NCI-H748 (cell line): ENCODE measurements at regions not wholly inside any gene's neighbourhood (a gene's known extent, or its start where the extent isn't known, plus 50 kb on each side); places are given as distances from the start of the nearest gene placed in this dataset.
"Not testable (repeated sequence)": the region's sequence is repeated elsewhere in the genome, so short reads cannot be mapped to it uniquely, and the experiment has no call there.

Experiments
- DNase-seq: peaks from one replicate; lab custom pipeline; 2025; ENCODE audit not compliant: unreplicated experiment; lab: John Stamatoyannopoulos, UW

DNA sequence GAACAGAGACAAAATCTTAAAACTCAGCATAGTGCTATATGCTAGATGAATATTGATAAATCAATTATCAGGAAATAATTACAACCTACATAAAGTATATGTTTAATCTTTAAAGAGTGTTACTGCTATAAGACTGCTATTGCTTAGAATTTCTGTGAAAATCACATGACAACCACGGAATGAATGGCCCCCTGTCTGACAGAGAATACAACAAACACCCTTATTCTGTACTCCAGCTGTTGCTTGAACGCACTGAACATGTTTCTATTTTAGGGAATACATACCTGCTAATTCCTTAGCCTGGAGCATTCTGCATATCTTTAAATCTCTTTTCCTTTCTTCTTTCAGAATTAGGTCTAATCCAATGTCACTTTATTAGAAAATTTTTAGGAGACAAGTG lies 452.4 kb upstream of the PHF14 start:
- no peak for DNase-seq

DNA sequence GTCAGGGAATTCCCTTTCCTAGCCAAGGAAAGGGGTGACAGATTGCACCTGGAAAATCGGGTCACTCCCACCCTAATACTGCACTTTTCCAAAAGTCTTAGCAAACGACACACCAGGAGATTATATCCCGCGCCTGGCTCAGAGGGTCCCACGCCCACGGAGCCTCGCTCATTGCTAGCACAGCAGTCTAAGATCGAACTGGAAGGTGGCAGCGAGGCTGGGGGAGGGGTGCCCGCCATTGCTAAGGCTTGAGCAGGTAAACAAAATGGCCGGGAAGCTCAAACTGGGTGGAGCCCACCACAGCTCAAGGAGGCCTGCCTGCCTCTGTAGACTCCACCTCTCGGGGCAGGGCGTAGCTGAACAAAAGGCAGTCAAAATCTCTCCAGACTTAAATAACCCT lies 440.2 kb upstream of the PHF14 start:
- DNase-seq, result not testable (repeated sequence)

DNA sequence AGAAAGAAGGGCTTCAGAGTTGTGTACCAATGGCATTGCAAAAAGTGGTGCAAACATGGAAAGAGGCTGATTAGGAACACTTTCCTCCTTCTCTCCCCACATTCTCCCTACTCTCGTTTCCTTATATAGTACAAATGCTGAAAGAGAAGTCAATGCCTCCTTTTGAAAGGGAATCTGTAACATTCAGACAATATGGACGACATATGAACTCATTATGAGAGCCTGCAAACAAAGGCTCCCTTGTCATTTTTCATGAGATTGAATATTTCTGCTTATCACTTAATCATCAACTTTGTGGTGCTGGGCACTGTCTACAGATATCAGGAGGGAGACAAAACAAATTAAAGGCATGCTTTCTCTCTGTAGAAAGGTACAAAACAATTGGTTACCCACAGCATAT lies 437.1 kb upstream of the PHF14 start:
- DNase-seq, result no peak

DNA sequence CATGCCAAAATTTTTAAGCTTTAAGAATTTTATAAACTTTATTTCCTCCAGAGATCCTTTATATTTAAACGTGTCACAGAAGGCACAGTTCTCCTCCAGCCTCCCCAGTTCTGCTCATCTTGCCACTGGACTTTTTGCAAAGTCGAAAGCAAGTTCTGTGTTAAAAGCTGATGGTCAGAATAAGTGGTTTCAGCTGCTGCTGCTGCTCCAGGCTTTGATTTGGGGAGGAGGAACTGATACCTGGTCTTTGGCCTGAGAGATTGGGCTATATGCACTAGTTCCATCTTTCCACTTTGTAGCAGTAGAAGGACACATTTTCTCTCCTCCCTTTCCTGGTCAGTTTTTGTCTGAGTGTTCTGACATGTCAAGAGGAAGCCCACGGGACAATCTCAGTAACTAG lies 435.9 kb upstream of the PHF14 start:
- no peak for DNase-seq

DNA sequence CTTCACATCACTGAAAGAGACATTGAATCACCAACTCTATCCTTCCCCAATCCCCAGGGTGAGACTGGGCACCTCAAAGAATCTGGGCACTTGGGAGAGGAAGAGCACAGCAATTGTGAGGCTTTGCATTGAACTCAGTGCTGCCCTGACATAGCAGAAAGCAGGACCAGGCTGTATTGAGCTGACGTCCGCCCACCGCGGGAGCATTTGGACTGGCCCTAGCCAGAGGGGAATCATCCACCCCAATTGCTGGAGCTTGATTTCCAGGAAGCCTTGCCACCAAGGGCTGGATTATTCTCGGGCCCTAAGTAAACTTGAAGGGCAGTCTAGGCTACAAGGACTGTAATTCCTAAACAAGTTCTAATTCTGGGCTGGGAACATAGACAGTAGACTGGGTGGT lies 416.3 kb upstream of the PHF14 start:
- DNase-seq, result no peak

DNA sequence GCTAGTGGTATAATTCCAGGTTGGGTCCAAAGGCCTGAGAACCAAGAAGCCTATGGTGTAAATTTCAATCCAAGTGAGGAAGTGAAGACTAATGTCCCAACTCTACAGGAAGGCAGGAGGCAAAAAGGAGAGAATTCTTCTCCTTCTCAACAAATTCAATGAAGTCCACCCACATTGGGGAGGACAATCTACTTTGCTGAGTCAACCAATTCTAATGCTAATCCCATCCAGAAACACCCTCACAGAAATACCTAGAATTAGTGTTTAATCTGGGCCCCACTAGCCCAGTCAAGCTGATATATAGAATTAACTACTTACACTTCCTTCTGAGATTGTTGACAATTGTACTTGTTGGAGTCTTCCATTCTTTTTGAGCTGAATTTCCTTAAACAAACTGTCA lies 413.2 kb upstream of the PHF14 start:
- no peak for DNase-seq

DNA sequence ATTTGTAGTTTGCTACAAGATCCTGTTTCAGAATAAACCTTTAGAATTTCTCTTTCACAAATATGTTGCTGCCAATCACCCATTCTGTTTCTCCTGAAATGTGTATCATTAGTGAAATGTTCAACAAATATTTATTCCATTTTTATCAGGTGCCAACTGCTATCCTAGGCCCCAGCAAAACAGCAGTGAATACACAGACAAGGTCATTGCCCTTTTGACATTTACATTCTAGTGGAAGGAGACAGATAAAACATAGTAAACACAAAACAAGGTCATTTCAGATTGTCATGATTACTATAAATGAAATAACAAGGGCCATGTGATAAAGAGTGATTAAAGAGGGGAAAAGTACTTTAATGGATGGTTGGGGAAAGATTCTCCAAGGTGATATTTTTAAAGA lies 404.8 kb upstream of the PHF14 start:
- no peak for DNase-seq

DNA sequence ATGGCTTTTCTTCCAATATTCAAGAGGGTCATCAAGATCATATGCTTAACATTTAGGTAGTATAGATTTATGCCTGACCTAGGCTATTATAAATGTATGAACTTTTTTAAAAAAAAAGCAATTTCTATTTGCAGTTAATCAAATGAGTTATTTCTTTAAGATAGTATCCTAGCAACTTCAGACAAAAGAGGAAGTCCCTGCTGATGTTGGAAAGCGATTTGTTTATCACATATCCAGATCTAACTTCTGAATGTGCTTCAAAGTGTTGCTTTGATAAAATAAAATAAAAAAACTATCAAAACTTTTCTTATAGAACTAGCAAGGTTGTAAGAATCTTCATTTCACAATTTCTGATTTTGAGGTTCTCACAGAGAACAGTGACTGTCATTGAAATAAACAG lies 401.9 kb upstream of the PHF14 start:
- no peak for DNase-seq

DNA sequence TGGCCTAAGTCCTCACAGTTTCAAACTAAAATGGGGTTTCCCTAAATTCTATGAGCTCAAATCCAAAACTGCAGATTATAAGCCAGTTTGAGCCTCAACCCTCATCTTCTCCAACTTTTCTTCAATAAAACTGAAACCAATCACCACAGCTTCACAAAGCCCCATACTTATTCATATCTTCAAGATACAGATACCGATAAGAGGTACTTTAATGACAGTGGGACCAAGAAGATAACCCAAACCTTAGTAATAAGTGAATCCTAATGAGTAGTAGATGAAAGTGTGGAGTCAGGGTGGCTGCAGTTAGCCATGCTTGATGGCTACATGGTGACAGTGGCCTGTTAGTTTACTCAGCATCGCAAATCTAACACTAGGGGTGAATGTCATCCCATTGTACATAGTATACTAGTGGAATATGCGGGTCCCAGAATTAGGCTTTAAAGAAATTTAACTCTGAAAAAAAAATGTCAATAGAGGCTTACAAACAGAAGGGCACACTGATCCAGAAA lies 395.8 kb upstream of the PHF14 start:
- no peak for DNase-seq

DNA sequence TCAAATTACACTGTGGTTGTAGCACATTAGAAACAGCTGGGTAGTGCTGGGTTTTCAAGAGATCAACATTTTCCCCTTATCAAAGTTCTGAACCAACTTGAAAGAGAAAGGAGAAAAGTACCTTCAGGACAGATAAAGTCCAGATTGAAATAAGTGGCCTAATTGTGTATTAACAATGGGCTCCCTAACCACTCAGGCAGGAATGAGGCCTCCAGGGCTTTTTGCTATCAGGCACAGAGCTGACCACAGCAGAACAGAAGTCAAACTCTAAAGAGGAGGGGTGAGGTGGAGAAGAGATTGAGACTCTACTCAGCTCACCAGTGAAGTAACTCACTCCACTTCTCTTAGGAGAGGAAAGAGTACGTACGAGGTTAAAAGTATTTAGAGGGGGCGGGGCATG lies 394.1 kb upstream of the PHF14 start:
- no peak for DNase-seq

DNA sequence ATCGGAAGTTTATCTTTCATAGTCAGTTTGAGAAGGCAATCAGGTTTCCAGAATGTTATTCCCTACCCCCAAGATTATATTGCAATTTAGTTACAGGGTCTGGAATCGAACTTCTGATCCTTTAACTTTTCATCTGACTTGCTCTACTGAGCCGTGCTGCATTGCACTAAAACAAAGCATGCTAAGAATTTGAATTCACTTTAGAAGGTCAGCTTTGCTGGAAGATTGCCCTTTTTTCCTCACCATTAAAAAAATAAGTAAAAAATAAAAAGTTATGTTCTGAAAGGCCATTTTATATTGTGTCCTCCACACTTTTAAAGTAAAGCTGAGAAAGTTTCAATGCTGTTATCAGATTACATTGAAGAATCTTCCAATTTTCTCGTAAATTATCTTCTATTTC lies 388.8 kb upstream of the PHF14 start:
- no peak for DNase-seq

DNA sequence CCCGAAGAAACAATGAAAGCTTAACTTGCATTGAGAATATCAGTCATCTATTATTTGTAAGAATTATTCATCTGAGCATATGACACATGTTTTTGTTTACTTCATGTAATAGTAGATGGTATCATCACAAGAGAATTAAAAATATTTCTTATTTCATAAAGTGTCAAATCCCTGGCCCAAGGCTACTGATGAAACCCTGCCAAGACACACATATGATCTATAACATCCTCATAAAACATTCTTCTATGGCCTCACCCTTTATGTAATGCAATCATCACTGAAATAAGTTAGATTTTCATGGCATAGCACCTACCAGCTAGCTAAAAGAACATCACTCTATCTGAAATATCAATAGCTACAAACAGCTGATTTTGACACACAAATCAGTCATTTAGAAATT lies 385.6 kb upstream of the PHF14 start:
- DNase-seq, result no peak

DNA sequence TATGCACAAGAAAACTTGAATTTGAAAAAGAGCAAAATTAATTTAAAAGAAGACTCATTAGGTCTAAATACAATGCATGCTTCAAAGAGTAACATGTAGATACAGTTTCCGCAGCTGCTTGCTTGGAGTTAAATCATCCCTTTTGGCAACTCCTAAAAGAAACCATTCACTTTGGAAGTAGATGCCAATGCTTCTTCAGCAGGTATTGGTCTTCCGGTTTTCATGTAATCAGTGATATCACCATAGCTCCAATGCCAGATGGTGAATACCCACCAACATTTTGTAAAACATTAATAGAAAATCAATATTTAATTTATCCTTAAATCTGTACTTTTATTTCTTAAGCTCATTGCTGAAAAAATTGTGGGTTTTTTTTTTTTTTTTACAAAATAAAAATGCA lies 381.1 kb upstream of the PHF14 start:
- no peak for DNase-seq

DNA sequence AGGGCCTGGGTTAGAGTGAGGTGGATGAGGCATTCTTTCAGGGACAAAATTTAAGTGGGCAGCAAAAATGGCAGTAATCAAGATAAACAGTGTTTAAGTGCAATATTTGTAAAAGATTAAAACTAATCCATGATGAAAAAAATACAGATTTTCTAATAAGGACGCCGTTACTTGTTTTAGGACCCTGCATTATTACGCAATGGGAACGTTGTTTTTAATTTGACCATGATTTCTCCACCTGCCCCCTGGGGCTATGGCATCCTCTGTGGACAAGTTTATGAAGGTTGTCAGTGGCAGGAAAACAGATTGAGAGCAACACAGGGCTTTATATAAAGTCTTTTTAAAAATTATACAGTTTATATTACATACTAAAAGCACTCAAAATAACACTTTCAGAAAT lies 380.6 kb upstream of the PHF14 start:
- no peak for DNase-seq

DNA sequence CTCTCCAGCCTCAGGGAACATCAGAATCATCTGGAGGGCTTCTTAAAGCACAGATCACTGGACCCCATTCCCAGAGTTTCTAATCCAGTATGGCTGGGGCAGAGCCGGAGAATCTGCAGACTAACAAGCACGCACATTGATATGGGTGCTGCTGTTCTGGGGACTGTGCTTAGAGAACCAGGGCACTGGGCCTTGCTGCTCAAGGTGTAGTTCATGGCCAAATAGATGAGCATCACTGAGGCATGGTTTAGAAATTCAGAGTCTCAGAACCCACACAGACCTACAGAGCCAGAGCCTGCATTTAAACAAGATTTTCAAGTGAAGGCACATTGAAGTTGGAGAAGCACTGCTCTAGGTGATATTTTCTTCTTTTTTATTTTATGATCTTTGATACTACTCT lies 376.8 kb upstream of the PHF14 start:
- no peak for DNase-seq

DNA sequence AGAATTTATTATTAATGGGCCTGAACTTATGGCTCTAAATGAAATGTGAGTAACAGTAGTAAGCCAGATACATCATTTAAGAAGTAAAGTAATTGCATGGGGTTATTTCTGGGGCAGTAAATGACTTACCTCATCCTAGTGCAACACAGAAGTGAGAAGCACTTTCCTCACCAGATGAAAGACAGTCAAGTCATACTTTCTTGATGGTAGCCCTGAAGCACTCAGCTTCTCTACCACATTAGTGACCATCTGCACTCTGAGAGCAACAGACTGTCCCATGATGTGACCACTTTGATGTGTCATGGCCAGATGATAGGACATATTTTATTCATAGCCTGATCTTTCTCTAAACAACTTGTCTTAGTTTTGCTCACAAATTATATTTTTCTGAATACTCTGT lies 369.5 kb upstream of the PHF14 start:
- DNase-seq, result no peak

DNA sequence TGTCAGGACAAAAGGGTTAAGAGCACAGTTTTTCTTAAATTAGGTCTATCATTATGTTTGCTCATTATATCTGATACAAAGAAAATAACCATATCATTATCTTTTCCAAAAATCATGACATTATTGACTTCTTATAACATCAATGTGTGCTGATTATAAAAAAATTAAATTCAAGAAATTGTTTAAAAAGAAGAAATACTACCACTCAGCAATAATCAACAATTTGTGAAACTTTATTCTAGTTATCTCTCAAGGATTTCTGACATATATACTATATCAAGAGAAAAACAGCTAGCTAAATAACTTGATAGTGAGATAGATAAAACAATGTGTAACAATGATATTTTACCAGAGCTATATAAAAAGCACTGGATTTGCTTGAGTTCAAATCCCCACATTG lies 360.7 kb upstream of the PHF14 start:
- no peak for DNase-seq

DNA sequence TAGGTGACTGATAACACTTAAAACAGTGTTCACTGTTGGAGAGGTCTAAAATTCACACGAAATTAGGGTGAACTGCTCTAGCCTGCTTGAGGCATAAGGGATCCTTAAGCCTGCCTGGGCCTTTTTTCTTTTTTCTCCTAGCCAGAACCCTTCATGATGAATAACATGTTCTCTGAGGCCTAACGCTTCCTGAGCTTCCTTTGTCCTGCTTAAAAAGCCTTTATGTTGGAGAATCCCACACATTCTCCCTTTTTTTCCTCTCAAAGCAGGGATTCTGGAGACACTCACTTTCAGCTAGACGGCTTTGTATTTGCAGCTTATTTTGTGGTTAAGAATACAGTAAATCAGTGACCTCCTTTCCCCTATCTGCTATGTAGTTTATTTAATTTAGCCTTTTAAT lies 354.7 kb upstream of the PHF14 start:
- DNase-seq, result no peak

DNA sequence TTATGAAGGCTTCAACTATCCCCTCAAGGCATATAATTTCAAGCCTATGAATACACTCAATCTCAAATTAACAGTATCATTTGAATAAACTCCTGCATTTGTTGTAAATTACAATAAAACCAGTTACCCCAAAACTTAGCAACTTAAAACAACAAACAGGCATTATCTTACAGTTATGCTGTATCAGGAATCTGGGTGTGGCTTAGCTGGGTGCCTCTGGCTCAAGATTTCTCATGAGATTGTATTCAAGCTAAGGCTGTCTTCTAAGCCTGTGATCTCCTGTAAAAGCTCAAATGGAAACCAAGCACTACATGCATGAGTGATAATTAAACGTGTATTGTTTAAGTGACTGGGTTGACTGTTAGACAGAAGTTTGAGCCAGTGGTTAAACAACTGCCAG lies 341.0 kb upstream of the PHF14 start:
- no peak for DNase-seq

DNA sequence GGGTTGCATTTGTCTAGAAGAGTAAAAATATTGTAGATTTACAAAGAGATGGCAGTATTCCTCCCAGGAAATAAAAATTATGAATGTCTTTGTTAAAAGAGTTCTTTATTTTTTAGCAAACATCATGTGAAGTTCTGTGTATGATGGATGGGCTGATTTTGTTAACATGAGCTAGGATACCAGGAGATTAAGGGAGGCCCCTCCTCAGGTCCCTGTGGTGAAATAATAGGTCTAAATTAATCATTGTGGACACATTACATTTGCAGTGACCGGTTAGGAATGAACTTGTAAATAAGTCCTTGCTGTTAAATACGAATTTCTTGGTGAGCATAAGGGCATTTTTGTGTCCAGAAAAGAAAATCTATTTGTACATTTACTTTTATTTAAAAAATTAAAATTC lies 339.4 kb upstream of the PHF14 start:
- no peak for DNase-seq

DNA sequence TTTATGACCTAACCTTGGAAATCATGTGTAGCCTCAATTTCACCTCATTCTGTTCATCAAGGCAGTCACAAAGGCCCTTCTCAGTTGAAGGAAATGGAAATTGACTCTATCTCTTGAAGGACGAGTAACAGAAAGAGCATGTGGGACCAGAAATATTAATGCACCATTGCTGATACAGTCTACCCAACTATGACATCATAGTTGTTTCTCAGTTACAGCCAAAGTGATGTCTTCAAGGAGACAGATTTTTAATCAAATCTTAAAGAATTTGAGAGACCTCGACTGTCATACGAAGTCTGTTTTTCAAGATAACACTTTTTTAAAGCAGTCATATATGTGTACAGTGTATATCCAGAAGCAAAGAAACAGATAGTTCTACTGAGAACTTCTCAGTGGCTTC lies 335.7 kb upstream of the PHF14 start:
- no peak for DNase-seq

DNA sequence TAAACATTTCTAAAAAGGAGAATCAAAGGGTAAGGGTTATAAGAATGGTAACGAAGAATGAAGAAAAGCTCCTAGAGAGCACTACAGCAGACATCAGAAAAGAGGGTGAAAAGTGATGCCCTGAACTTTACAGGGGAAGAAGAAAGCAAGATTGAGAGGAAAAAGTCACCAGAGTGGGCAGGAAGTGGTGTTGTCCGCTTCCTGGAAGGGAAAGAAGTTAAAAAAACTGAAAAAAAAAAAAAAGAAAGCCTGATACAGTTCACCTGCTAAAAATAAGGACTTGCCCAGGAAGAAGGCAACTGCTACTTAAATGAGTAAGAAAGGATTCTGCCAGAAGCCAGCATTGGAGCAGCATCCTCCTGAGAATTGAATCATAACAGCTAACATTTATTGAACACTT lies 330.1 kb upstream of the PHF14 start:
- no peak for DNase-seq

DNA sequence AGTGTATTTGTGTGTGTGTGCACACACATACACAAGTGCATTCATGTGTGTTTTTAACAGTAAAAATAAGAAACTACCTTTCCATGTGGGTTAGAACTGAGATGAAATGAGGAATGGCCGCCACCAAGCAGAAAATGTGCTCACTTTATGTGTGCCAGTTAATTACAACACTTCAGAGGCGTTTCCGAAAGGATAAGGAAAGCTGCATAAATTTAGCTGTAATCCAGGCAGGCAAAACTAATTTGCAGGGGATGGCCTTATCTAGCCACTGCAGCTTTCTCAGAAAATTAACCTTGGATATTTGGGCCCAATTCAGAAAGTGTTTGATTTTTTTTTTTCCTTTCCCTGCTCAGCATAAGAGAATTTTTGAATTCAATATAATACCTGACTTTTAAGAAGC lies 328.8 kb upstream of the PHF14 start:
- peak; percentile 68 for DNase-seq

DNA sequence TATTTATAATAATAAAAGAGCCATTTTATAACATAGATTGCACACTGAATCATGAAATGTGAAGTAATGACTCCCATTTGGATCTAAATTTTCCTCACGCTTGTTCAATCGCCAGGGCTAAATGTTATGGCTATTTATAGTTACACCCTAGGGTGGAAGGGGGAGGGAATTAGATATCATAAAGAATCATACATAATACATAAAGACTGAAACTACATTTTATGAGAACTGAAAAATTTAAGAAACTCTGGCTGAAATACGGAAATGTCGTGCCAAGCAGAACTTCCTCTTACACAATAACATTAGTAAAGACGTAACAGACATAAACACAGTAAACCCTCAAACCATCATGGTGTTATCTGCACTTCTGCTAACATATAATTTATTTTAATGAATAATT lies 327.5 kb upstream of the PHF14 start:
- DNase-seq, result no peak
